ENCODE measurements at regions not wholly inside any gene's neighbourhood (a gene's known extent, or its start where the extent isn't known, plus 50 kb on each side); places are given as distances from the start of the nearest gene placed in this dataset.

DNA sequence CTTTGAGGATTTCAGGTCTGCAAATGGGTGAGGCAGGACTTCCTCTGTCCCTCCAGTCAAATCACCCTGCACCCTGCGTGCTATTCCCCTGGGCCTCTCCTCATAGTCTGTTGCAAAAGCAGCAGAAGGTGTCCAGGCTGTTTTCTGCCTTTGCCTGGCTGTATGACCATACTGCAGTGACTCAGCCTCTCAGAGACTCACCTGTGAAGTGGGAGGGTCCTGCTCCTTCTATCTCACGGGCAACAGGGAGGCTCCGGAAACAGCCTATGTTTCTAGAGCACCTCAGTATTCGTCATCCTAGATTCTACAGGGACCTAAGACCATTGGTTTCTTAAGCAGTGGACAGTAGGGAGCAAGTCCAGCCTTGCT is 216.4 kb downstream of the TLE3 start:
- DNase-seq = no peak

DNA sequence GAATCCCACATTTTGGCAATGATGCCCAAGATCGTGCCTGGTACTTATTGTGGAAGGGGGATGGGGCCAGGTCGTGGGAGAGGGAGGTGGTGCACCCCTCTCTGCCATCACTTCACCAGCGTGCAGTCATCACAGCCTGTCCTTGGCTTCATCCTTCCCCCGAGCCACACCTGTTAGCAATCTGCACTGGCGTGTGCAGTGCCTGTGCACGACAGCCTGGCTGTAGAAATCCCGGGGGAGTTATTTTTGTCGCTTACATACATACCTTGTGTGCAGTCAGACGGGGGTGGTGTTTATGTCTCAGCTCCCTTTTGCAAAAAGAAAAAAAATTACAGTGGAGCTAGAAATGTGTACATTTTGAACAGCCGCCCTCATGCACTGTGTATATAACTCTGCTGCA is 216.0 kb downstream of the TLE3 start:
- DNase-seq = no peak

DNA sequence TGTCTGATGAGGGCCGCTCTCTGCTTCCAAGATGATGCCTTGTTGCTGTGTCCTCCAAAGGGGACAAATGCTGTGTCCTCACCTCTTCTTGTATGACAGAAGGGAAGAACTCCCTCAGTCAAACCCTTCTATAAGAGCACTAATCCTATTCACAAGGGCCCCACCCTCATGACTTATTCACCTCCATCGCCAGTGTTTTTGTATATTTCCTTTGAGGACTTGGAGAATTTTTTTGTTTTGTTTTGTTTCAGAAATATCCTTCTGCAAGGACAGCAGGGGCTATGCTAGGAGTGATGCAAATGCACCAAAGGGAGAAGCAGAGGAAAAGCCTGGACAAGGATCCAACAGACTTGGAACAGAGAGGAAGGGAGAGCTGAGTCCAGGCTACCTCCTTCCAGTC is 214.4 kb downstream of the TLE3 start:
- DNase-seq = no peak

DNA sequence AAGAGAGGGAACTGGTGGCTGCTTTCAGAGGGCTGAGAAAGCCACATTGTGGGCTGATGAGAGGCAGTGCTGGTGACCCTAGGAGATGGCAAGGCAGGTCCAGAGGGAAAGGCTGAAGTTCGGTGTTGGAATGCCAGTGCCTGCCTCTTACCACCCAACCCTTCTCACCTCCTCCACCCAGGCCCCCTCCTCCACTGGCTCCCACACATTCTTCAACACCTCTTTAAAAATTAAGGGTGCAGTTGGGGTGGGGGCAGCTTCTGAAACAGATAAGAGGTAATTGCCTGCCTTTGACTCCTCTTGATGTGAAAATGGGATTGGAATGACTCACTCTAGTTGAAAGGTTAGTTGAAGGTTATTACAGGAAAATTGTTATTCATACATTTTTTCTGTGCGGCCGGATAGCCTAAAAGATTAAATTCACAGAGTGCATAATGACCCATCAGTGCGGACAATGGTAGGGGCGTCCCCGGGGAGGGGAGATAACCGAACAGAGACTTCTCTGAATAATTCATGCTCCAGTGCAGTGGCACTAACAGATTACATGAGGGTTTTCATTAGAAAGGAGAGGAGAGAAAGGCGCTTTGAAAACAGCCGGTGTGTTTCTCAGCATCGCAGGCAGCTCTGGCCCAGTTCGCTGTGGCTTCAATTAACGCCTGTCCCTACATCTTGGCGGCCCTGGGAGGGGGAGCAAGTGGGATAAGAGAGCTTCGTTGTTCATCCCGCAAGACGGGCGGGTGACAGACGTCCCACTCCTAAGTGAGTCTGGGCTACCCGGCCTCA is 212.4 kb downstream of the TLE3 start:
- DNase-seq = no peak

DNA sequence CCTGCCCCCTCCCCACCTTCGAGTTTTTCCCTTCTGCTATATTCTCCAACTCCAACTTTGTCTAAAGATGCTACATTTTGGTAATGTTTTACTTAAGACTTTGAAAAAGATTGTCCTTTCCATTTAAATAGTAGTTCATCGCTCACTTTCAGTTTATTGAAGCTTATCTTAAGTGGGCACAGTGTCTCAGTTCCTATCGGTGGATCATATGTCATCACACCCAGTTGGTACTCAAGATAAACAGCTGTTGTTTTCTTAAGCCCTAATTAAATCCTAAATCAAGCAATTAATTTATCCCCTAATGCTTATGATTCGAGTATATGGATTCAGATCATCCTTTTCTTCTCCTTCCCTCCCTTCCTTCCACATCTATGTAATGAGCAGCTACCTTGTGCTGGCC is 210.7 kb downstream of the TLE3 start:
- no peak for DNase-seq

DNA sequence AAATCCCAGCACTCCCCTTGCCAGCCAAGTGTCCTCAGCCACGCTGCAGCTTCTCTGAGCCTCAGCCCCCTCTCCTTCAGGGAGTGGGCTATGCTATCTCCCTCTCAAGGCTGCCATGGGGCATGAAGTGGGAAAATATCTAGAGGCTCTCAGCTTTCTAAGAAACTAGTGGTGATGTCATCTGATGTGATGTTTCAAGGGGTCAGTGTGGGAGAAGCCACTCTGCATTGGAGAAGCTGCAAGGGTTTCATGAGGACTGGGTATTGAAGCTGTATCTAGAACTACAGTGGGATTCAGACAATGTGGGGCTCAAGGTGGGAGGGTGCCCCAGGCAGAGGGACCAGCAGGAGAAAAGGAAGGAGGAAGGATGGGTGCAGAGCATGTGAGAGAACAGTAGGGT is 210.2 kb downstream of the TLE3 start:
- DNase-seq = no peak

DNA sequence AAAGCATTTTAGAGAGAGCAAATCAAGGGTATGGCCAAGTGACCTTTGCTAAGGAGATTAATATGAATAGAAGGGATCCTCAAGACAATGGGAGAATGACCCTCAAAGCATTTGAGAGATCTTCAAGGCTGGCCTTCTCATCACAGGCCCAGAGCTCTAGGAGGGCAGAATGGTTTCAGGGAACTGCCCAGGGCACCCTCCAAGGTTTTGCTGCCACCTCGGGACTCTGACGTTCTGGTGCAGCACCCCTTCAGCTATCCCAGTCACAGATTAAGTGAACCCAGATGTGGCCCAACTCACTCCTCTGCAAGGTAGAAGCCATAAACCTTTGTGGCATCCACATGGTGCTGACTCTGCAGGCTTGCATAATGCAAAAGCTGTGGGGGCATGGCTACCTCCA is 209.3 kb downstream of the TLE3 start:
- DNase-seq = no peak

DNA sequence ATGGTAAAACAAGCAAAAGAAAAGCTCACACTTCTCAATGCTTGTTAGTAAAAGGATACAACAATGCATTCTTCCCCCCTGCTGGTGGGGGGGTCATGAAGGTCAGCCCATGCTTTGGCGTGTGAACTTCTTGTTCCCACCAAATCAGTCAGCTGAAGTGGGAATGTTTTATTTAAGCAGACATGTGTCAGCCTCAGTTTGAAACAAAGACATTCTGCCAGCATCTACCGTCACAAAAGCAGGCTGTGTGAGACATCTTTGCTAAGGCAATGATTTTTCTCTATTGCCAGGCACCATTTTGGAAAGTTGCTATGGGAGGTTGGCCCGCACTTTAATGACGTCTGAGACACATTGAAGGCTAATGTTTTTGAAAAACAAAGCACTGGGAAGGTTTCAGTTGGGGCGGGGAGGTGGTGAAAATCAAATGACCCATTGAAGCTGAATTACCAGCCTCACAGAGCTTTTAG is 206.6 kb downstream of the TLE3 start:
- no peak for DNase-seq

DNA sequence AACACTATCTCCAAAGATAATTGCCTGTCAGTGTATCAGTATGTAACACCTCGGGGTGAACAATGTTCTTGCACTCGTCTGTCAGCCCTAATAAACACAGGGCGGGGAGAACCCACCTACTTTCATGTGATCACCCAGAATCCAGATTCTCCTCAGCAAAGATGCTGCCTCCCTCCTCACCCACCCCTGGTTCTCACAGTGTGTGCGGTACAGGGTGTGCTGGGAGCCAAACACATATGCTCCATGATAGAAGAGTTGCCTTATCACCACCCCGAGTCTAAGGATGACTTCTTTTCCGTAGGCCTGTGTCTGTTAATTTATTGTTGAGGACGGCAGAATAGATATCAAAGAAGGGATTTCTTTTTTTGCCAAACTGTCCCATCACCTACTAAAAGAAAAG is 206.1 kb downstream of the TLE3 start:
- DNase-seq = no peak

DNA sequence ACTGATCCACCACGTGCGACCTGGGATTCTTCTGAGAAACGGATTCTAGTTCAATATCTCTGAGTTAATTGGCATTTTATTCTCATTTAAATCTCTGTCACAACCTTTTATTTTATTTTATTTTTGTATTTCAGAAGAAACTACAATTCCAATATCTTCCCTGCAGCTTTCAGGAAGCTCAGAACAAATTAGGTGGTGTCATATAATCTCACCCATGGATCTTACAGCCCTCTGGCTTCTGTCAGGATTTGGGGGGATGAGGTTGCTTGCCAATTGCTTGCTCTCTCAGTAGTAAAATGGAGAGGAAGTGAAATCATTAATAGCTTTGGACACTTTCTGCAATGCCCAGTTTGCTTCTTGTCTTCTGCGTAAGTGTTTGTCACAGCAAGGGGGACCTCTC is 205.4 kb downstream of the TLE3 start:
- no peak for DNase-seq

DNA sequence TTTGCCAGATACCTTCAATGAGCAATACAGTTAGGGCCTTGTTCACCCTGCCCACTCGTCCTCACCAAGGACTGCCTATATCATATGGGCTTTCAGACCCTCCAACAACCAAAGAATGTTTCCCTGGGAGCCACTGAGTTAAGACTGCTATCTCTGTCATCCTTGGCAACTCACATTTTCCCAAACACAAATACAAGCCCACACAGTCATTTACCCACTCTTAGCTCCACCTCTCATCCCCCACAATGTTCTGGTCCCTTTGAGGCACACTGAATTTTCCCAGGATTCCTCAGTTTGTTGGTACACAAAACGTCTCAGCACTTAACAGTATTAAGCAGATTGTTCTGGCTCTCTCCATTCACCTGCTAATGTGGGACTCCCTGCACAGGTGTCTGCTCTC is 204.6 kb downstream of the TLE3 start:
- DNase-seq = no peak

DNA sequence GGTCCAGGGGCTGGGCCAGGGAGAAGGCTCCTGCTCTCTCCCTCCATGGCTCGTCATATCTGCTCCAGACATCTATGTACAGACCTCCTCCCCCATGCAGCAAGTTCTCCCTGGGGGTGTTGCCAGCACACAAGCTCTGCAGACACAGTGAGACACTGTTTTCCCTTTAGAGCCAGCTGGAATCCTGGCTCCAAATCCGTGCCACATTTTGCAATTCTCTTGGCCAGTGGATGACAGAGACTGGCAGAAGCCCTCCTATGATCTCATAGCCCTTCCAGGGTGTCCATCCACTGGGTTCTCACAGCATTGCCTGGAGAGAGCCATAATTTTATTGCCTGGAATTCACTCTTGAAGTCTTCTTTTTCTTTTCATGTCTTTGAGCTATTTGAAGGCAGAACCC is 203.9 kb downstream of the TLE3 start:
- no peak for DNase-seq

DNA sequence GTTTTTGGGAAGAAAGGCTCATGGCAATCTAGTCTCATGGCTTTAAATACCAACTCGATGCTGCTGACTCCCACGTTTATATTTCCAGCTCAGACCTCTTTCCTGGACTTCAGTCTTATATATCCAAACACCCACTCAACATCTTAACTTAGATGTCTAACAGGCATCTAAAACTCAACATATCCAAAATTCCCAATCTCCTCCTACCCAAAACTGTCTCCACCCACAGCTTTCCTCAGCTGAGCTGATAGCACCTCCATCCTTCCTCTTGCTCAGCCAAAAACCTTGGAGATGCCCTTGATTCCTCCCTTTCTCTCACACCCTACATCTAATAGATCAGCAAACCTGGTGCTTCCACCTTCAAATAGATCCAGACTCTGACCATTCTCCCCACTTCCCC is 202.5 kb downstream of the TLE3 start:
- no peak for DNase-seq

DNA sequence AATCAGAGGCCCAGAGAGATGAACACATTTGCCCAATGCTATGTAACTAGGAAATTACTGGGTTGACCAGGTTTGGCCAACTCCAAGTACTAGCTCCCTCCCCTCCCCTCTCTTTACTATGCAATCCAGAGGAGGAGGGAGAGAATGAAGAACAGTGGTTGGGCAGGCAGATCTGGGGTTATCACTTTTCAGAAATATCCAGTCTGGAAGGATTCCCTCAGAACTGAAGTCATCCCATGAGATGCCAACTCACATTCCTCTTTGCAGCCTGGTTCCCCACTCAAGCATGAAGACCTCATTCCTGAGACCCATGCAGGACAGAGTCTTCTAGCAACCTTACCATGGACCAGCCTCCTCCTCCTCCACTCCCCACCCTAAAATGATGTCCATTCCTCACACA is 201.1 kb downstream of the TLE3 start:
- no peak for DNase-seq

DNA sequence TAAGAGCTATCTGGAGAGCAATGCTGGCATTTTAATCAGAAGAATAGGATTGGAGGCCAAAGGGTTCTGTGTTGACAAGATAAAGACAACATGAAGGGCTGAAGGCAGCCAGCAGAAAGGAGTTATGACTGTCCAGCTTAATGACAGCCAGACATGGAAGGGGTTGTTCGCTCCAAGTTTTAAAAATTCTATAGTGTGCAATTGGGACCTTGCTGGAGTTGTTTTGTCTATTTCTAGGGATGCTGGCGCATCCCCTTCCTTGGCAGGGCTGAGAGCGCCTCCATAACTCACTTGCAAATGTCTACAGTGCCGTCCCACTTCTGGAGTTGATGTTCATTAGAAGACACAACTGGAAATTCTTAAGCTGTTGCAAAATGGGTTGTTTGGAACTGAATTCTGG is 200.7 kb downstream of the TLE3 start:
- no peak for DNase-seq

DNA sequence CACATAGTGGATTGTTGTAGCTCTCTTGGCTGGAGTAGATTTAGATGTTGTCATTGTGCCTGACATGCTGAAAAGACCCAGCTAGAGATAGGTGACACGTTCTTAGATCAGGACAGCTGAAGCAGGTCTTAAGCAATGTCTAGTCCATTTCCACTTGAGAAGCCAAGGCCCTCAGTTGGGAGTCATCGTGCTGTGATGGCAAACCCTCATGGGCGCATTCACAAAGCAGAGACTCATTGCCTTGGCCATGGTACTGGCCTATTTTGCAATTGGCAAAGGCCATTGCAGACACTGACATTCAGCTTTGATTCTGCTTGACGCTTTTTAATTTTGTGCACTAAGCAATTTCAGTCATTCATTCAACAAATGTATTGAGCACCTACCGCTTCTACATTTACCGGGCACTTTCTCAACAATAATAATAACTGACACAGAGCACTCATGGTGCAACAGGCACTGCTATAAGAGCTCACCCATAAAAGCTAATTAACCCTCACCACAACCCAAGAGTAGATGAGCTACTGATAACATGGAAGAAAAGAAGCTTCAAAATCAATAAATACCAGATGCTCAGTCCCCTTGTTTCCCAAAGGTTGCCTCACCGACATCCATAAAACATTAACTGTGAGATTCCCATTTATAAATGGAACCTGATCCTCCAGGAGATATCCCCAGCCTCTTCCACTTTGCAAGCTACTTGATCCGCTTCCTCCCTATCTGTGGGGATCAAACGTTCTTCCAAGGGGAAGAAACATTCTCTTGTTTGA is 200.1 kb downstream of the TLE3 start:
- no peak for DNase-seq

DNA sequence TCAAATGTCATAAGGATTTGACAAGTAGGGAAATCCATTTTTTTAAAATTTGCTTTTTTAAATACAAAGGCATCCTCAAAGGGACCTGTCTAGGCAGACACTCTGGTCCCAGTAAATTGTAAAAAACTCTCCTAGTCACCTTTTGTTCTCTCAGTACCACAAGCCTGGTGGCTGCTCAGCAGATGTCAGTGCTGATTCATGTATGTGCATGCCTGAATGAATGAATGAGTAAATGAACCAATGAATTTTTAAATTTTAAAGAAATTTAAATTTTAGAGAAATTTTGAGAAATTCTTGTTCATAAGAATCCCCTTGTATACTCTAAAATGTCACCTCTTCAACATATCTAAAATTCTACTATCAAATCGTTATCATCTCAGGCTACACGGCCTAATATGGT is 199.5 kb downstream of the TLE3 start:
- DNase-seq = no peak

DNA sequence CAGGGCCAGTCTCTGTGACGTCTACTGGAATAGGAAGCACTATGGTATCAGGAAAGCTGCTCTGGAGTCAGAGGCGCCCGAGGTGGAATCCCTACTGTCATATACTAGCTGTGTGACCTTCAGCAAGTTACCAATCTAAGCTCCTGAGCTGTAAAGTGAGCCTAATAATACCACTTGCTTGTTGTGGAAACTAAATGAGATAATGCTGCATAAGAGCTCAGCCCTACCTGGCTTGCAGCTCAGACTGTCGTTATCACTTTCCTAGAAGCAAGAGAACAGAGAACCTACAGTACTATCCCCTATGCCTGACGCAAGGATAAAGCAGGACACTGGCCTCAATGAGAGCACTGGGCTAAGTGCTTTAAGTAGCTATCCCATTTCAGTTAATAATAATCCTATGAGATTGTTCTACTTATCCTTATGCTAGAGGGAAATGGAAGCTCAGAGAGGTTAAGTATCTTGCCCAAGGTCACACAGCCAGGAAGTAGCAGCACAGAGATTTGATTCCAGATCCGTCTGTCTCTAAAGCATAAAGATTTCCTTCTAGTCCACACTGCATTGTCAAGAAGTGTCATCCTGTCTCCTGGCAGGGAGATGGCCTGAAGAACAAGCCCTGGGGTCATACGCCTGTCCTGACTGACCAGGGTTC is 195.2 kb downstream of the TLE3 start:
- no peak for DNase-seq

DNA sequence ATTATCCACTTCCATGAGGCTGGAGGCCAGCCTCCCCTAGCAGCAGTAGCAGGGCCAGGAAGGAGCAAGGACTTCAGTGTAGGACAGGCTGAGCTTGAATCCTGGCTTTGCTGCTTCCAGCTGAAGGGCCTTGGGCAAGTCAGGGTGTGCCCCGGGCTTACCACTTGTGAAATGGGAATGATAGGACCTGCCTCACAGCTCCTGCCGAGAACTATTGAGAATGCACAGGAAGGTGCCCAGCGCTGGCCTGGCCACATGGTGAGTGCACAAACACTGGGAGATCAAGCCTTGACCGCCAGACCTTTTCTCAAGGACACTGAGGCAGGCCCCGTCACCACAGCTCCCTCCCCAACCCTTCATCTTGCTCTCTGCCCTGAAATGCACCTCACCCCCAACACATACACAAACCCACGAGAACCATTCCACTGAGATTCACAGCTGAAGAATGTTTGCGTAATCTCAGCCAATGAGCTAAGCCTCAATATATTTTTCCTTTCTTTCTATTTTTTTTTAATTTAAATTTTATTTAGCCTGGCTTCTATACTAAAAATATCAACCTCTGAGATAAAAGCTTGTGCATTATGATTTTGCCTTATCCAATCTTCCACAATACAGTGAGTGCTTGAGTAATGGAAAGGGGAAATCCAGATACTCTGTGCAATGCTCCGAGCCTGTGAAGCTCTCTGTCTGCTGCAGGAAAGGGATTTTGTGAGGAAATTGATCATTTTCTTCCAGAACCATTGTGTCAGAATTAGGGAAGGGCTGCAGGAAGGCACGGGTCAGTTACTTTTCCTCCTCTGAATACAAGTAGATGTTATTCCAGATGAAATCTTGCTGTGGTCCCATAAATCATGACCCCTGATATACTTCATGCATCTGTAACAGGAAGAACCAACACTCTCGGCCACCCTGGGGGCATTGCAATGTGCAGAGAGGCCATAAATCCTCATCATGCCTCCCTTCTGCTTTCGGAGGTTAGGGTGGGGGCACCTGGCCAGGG is 193.9 kb downstream of the TLE3 start:
- no peak for DNase-seq

DNA sequence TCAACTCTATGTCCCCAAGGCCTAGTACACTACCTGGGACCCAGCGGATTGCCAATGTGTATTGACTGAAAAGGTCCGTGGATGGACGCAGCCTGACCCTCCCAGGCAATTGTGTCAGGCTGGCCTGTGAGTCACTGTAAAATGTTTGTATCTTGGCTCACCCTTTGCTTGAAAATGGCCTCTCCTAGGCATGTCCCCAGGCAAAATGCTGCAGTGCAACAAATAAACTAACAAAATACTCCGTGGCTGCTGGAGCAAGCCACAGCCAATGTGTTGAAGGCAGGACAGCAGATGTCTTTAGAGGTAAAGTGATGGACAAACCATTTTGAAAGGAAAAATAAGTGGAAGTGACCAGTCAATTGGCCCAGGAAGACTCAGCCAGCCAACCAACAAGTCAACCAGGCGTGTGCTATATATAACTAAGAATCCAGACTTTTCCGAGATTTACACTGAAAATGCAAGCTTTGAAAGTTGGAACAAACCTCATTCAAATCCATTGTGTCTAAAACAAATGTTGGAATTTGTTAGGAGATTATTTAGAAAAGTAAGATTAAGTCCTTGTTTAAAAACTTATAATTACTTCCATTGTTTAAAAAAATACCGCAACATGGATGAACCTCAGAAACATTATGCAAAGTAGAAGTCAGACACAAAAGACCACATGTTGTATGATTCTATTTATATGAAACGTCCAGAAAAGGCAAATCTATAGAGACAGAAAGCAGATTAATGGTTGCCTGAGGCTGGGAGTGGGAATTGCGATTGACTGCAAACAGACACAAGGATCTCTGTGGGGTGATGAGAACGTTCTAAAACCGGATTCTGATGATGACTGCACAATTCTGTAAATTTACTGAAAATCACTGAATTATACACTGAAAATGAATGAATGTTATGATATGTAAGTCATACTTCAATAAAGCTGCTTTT is 191.2 kb downstream of the TLE3 start:
- no peak for DNase-seq

DNA sequence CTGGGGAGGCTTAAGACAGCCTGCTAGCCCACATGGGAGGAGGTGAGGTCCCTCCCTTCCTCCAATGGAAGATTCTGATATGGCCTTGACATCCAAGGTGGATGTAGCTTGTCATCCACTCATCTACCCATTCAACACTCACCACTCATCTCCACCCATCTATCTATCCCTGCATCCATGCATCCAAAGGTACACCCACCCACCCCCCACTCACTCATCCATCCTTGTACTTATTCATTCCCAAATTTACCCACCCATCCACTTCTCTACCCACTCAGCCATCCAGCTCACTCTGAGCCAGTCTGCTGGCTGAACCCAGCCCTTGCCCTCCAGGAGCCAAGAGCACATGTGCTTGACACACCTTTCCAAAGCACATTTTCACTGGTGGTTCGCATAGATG is 189.7 kb downstream of the TLE3 start:
- no peak for DNase-seq

Data from activated naive CD4-positive, alpha-beta T cell treated with anti-CD3 and anti-CD28 coated beads, Interleukin-2, amount 50 U/mL, for 16 hours (primary cell).